ENCODE measurements at regions not wholly inside any gene's neighbourhood (a gene's known extent, or its start where the extent isn't known, plus 50 kb on each side); places are given as distances from the start of the nearest gene placed in this dataset.

GRCh38 chr1:8142955-8143629, 117.0 kb upstream of the ERRFI1 start:
- Histone ChIP-seq H3K27me3 (ENCODE audit: control insufficient read depth, insufficient read depth, low read length) (no peaks in the 10 kb centered on the region), H3K27ac (ENCODE audit: low read length) (peak overlapping the region; percentile 98), H3K9me3 (ENCODE audit: control insufficient read depth, insufficient read depth, low read depth, low read length) (no peaks in the 10 kb centered on the region), H3K36me3 (ENCODE audit: control insufficient read depth, insufficient read depth, low read length) (no peaks in the 10 kb centered on the region), H3K4me3 (ENCODE audit: low read depth in 2 of 2, low read length in 2 of 2) (no peak overlapping the region), H3K4me1 (ENCODE audit: control insufficient read depth, insufficient read depth, low read length) (peaks cover 24% of the 10 kb centered on the region)
- BruUV-seq (replicated peaks): no TSS peak
- intact Hi-C loops (cut with micrococcal nuclease; ENCODE audit: unreplicated experiment) (no loop called here), in situ Hi-C loops (cut with HindIII; ENCODE audit: low pct_unique_long_range_greater_than_20kb, low sequenced_read_pairs) (no loop called here)
- DNase-seq (ENCODE audit: low read depth, low spot score) (no peak), ATAC-seq (peak; percentile 32; the same call in 1 of the 2 replicates)
- POLR2A ChIA-PET: interaction anchor here (1.1 to 1.4 kb wide), 2 partner anchors 9 to 45 kb away, joined by 3 to 4 read pairs; no protein-coding TSS in a partner anchor
- CTCF ChIA-PET: no interaction called here
- TF ChIP-seq REST (IDR thresholded peaks at IDR 0.05; ENCODE audit: insufficient read depth in 1 of 2, low read depth in 2 of 2, low read length in 1 of 2): no peak
- no peak for TF ChIP-seq TCF7L2 (IDR thresholded peaks at IDR 0.05; ENCODE audit: low read depth, low read length)
- TF ChIP-seq CTCF (IDR thresholded peaks at IDR 0.05): no peak
- TF ChIP-seq SIN3A (IDR thresholded peaks at IDR 0.05; ENCODE audit: borderline replicate concordance, insufficient read depth, low read depth, low read length): no peak
- no peak for TF ChIP-seq POLR2AphosphoS5 (IDR thresholded peaks at IDR 0.05; ENCODE audit: low read depth, low read length)

GRCh38 chr1:8139941-8140340, 113.8 kb upstream of the ERRFI1 start:
- no peaks in the 10 kb centered on the region for H3K27me3 ChIP-seq (ENCODE audit: control insufficient read depth, insufficient read depth, low read length)
- peak overlapping the region; percentile 98 for H3K27ac ChIP-seq (ENCODE audit: low read length)
- no peak overlapping the region for H3K4me3 ChIP-seq (ENCODE audit: low read depth in 2 of 2, low read length in 2 of 2)
- DNase-seq (ENCODE audit: low read depth, low spot score) (no peak), ATAC-seq (no peak)
- H3K36me3 ChIP-seq (ENCODE audit: control insufficient read depth, insufficient read depth, low read length): no peaks in the 10 kb centered on the region
- in situ Hi-C loops (cut with HindIII; ENCODE audit: low pct_unique_long_range_greater_than_20kb, low sequenced_read_pairs): no loop called here
- TF ChIP-seq REST (IDR thresholded peaks at IDR 0.05; ENCODE audit: insufficient read depth in 1 of 2, low read depth in 2 of 2, low read length in 1 of 2): no peak
- TF ChIP-seq POLR2AphosphoS5 (IDR thresholded peaks at IDR 0.05; ENCODE audit: low read depth, low read length): no peak
- TF ChIP-seq TCF7L2 (IDR thresholded peaks at IDR 0.05; ENCODE audit: low read depth, low read length): no peak
- TF ChIP-seq CTCF (IDR thresholded peaks at IDR 0.05): no peak
- TF ChIP-seq SIN3A (IDR thresholded peaks at IDR 0.05; ENCODE audit: borderline replicate concordance, insufficient read depth, low read depth, low read length): no peak
- H3K4me1 ChIP-seq (ENCODE audit: control insufficient read depth, insufficient read depth, low read length): peaks cover 43% of the 10 kb centered on the region
- no TSS peak for BruUV-seq (replicated peaks)
- H3K9me3 ChIP-seq (ENCODE audit: control insufficient read depth, insufficient read depth, low read depth, low read length): no peaks in the 10 kb centered on the region
- intact Hi-C loops (cut with micrococcal nuclease; ENCODE audit: unreplicated experiment): loop anchor here (5.0 kb wide), 1 partner anchor 172 kb away; no protein-coding TSS in a partner anchor
- ChIA-PET CTCF (no interaction called here), POLR2A (no interaction called here)
